DND-41 (cell line): ENCODE measurements at regions not wholly inside any gene's neighbourhood (a gene's known extent, or its start where the extent isn't known, plus 50 kb on each side); places are given as distances from the start of the nearest gene placed in this dataset.

Experiments
- ATAC-seq: fragments of 200-7000 bp; cut with Tn5 transposase; 3 replicates; pipeline ENCODE4 v1.9.1; 2021; ENCODE audit warnings: low read depth; ENCODE audit not compliant: insufficient read depth
- DNase-seq: peaks from one replicate; pipeline ENCODE4 v3.0.0-alpha.2; 2020
- H2AFZ ChIP-seq: 2 replicates; pipeline ENCODE4 v1.6.0; 2012; ENCODE audit warnings: low read depth, low read length
- H3K27ac ChIP-seq: 2 replicates; pipeline ENCODE4 v1.5.1; 2012; ENCODE audit warnings: low read length, inconsistent platforms
- H3K27me3 ChIP-seq: fragments of 200-600 bp; sonication (generic); 2 replicates; pipeline ENCODE4 v1.6.0; 2012; ENCODE audit warnings: low read length, mild to moderate bottlenecking, inconsistent platforms; ENCODE audit not compliant: insufficient read depth, poor library complexity
- H3K36me3 ChIP-seq: 2 replicates; pipeline ENCODE4 v1.5.1; 2012; ENCODE audit warnings: low read length, inconsistent platforms; ENCODE audit not compliant: insufficient read depth
- H3K4me1 ChIP-seq: 2 replicates; pipeline ENCODE4 v1.5.1; 2012; ENCODE audit warnings: mild to moderate bottlenecking, low read length; ENCODE audit not compliant: insufficient read depth
- H3K4me2 ChIP-seq: 2 replicates; pipeline ENCODE4 v1.6.0; 2012; ENCODE audit warnings: mild to moderate bottlenecking, moderate library complexity, low read length, inconsistent platforms; ENCODE audit not compliant: insufficient read depth
- H3K4me3 ChIP-seq, 2 experiments: fragments of 200-600 bp in 1 of 2; shearing (Covaris generic) in 1 of 2; 2 replicates each; pipeline ENCODE4 v1.5.1; 2012 to 2016; ENCODE audit warnings: inconsistent platforms in 2 of 2, low read length in 2 of 2, mild to moderate bottlenecking in 2 of 2, low read depth in 1 of 2, moderate library complexity in 1 of 2
- H3K79me2 ChIP-seq: 2 replicates; pipeline ENCODE4 v1.6.0; 2012; ENCODE audit warnings: low read length, inconsistent platforms; ENCODE audit not compliant: insufficient read depth
- H3K9ac ChIP-seq: 2 replicates; pipeline ENCODE4 v1.6.0; 2012; ENCODE audit warnings: low read depth, mild to moderate bottlenecking, inconsistent platforms, low read length, moderate library complexity
- H3K9me3 ChIP-seq: 2 replicates; pipeline ENCODE4 v1.5.1; 2012; ENCODE audit warnings: low read length, moderate library complexity, mild to moderate bottlenecking, inconsistent platforms; ENCODE audit not compliant: insufficient read depth, severe bottlenecking
- H4K20me1 ChIP-seq: 2 replicates; pipeline ENCODE4 v1.6.0; 2012; ENCODE audit warnings: low read length; ENCODE audit not compliant: insufficient read depth
- EZH2 ChIP-seq: IDR thresholded peaks from 3 replicates; pipeline ENCODE4 v1.6.1; 2012; ENCODE audit warnings: borderline replicate concordance, low read depth, mild to moderate bottlenecking, moderate library complexity, low read length, inconsistent platforms; ENCODE audit not compliant: severe bottlenecking
- TF ChIP-seq, protein P1 (sequence below): IDR thresholded peaks from 2 replicates; pipeline ENCODE4 v1.5.1; 2012; ENCODE audit warnings: borderline replicate concordance, low read length, moderate library complexity, mild to moderate bottlenecking; ENCODE audit not compliant: poor library complexity, severe bottlenecking; ENCODE audit errors: extremely low read depth

DNA sequence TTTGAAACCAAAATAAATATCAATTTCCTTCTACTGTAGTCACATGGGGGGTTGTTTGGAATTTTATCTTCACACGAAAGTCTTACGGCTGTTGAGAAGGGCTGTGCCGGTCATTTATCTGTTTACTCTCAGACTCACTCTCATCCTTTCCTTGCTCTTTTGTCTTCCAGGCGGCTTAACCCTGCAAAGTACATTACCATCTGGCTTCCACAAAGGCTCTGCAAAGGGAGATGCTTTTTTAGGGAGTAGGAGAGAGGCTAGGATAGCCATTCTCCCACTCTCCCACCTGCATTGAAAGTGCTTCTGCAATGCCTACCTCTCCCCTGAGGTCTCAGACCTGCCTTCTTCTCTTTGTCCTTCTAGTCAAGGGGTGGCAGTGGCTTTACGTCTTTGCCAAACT, 247.6 kb downstream of the MEIS1 start:
- Histone ChIP-seq H3K27me3 (no peaks in the 10 kb centered on the region), H3K79me2 (no peaks in the 10 kb centered on the region), H3K4me2 (no peak overlapping the region), H3K4me3 (no peak overlapping the region), H2AFZ (no peak overlapping the region), H3K9ac (no peak overlapping the region), H4K20me1 (no peaks in the 10 kb centered on the region), H3K9me3 (no peaks in the 10 kb centered on the region), H3K36me3 (no peaks in the 10 kb centered on the region), H3K27ac (no peak overlapping the region), H3K4me1 (no peaks in the 10 kb centered on the region)
- TF ChIP-seq, protein P1, sequence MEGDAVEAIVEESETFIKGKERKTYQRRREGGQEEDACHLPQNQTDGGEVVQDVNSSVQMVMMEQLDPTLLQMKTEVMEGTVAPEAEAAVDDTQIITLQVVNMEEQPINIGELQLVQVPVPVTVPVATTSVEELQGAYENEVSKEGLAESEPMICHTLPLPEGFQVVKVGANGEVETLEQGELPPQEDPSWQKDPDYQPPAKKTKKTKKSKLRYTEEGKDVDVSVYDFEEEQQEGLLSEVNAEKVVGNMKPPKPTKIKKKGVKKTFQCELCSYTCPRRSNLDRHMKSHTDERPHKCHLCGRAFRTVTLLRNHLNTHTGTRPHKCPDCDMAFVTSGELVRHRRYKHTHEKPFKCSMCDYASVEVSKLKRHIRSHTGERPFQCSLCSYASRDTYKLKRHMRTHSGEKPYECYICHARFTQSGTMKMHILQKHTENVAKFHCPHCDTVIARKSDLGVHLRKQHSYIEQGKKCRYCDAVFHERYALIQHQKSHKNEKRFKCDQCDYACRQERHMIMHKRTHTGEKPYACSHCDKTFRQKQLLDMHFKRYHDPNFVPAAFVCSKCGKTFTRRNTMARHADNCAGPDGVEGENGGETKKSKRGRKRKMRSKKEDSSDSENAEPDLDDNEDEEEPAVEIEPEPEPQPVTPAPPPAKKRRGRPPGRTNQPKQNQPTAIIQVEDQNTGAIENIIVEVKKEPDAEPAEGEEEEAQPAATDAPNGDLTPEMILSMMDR = no peak
- TF ChIP-seq EZH2 = no peak
- ATAC-seq (no peak), DNase-seq (no peak)

DNA sequence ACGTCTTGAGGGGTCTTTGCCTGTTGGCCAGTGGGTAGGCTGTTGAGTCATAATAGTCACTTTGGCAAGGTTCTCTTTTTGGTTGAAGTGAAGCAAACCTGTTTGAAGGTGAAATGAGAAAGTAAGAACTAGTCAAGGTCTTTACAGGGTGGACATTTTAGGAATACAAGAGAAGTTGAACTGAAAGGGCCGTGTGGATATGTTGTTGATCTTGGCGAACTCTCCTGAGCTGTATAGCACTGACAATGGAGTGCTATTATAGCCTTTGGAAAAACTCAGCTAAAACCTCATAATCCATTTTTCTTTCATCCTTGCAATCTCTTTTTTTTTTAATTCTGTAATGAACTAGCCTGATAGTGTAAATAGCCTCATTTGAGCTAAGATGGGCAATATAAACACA, 248.1 kb downstream of the MEIS1 start:
- DNase-seq (no peak), ATAC-seq (no peak)
- Histone ChIP-seq H4K20me1 (no peaks in the 10 kb centered on the region), H3K4me1 (no peaks in the 10 kb centered on the region), H3K27ac (no peak overlapping the region), H3K79me2 (no peaks in the 10 kb centered on the region), H3K27me3 (no peaks in the 10 kb centered on the region), H3K9ac (no peak overlapping the region), H2AFZ (no peak overlapping the region), H3K36me3 (no peaks in the 10 kb centered on the region), H3K4me3 (no peak overlapping the region), H3K4me2 (no peak overlapping the region), H3K9me3 (no peaks in the 10 kb centered on the region)
- TF ChIP-seq, protein P1 = no peak
- TF ChIP-seq EZH2 = no peak

DNA sequence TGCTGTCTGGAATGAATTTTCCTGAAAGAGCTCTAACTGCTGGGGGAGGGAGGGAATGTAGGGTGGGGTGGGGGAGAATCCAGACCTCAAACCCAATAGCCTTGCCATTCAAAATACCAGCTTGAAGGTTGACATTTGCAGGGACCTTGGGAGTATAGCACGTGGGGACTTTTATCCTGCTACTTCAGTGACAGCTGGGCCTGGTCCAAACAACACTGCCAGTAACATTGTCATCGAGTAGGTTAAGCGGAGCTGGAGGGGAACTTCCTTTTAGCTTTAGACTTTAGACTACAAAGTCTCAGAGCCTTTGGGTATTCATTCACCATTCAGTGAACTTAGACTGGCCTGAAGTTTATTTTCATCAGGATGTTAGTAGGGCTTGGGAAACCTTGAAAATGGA, 248.7 kb downstream of the MEIS1 start:
- no peak for ATAC-seq
- no peaks in the 10 kb centered on the region for H3K27me3 ChIP-seq
- H3K27ac ChIP-seq = no peak overlapping the region
- H2AFZ ChIP-seq = no peak overlapping the region
- H3K4me1 ChIP-seq = no peaks in the 10 kb centered on the region
- H3K4me2 ChIP-seq = no peak overlapping the region
- H3K9me3 ChIP-seq = no peaks in the 10 kb centered on the region
- TF ChIP-seq, protein P1 = no peak
- no peak for TF ChIP-seq EZH2
- H3K36me3 ChIP-seq = no peaks in the 10 kb centered on the region
- no peak overlapping the region for H3K4me3 ChIP-seq
- DNase-seq = no peak
- no peaks in the 10 kb centered on the region for H4K20me1 ChIP-seq
- H3K9ac ChIP-seq = no peak overlapping the region
- H3K79me2 ChIP-seq = no peaks in the 10 kb centered on the region

DNA sequence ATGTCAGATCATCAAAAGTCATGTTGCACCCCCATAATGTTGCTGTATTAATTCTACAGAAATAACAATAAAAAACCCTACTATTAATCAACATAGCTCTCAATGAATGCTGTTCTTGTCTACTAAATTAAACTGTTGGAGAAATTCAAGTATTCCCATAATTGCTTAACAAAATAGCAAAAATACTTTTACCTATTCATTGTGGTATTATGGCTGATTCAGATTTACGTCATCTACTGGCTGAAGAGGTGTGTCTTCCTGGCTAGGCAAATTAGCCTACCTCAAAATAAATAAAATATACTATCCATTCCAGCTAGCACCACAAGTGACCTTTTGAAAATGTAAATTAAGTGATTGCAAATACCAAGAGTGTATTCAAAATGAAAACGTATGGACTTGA, 249.4 kb downstream of the MEIS1 start:
- no peak for ATAC-seq

More for the DNA sequence above, 249.4 kb downstream of the MEIS1 start:
- Histone ChIP-seq H3K9ac (no peak overlapping the region), H3K4me2 (no peak overlapping the region), H3K79me2 (no peaks in the 10 kb centered on the region), H3K4me3 (no peak overlapping the region), H3K27ac (no peak overlapping the region), H3K36me3 (no peaks in the 10 kb centered on the region), H3K4me1 (no peaks in the 10 kb centered on the region), H3K27me3 (no peaks in the 10 kb centered on the region), H3K9me3 (no peaks in the 10 kb centered on the region), H2AFZ (no peak overlapping the region), H4K20me1 (no peaks in the 10 kb centered on the region)
- DNase-seq = no peak
- TF ChIP-seq, protein P1 = no peak
- no peak for TF ChIP-seq EZH2
